ENCODE measurements at regions not wholly inside any gene's neighbourhood (a gene's known extent, or its start where the extent isn't known, plus 50 kb on each side); places are given as distances from the start of the nearest gene placed in this dataset.

- H3K27ac ChIP-seq = no peak overlapping the region
Measured at GRCh38 chr12:126706300-126706699, 1560.7 kb upstream of the TMEM132C start.

GRCh38 chr12:126708492-126708896 is 1558.5 kb upstream of the TMEM132C start:
- H3K27ac ChIP-seq = no peak overlapping the region
- H3K4me3 ChIP-seq = no peak overlapping the region

More at GRCh38 chr12:126706300-126706699, 1560.7 kb upstream of the TMEM132C start:
- H3K4me3 ChIP-seq = no peak overlapping the region

- H3K27ac ChIP-seq = no peak overlapping the region
- H3K4me3 ChIP-seq = no peak overlapping the region
Measured at GRCh38 chr12:126718365-126718764, 1548.6 kb upstream of the TMEM132C start.

- H3K27ac ChIP-seq = no peak overlapping the region
- no peak overlapping the region for H3K4me3 ChIP-seq
Measured at GRCh38 chr12:126719912-126720705, 1546.9 kb upstream of the TMEM132C start.

GRCh38 chr12:126726481-126727217 is 1540.3 kb upstream of the TMEM132C start:
- H3K4me3 ChIP-seq = no peak overlapping the region
- no peak overlapping the region for H3K27ac ChIP-seq

GRCh38 chr12:126727218-126728075 is 1539.5 kb upstream of the TMEM132C start:
- H3K4me3 ChIP-seq = no peak overlapping the region

GRCh38 chr12:126734296-126734695 is 1532.7 kb upstream of the TMEM132C start:
- Histone ChIP-seq H3K4me3 (no peak overlapping the region), H3K27ac (no peak overlapping the region)

More at GRCh38 chr12:126727218-126728075, 1539.5 kb upstream of the TMEM132C start:
- H3K27ac ChIP-seq = no peak overlapping the region

GRCh38 chr12:126734710-126735109 is 1532.3 kb upstream of the TMEM132C start:
- Histone ChIP-seq H3K4me3 (no peak overlapping the region), H3K27ac (no peak overlapping the region)

GRCh38 chr12:126741536-126742240 is 1525.3 kb upstream of the TMEM132C start:
- Histone ChIP-seq H3K4me3 (no peak overlapping the region), H3K27ac (no peak overlapping the region)

- no peak overlapping the region for H3K27ac ChIP-seq
- no peak overlapping the region for H3K4me3 ChIP-seq
Measured at GRCh38 chr12:126742241-126742641, 1524.7 kb upstream of the TMEM132C start.

- H3K27ac ChIP-seq = no peak overlapping the region
Measured at GRCh38 chr12:126747530-126748149, 1519.3 kb upstream of the TMEM132C start.

GRCh38 chr12:126752021-126752420 is 1514.9 kb upstream of the TMEM132C start:
- Histone ChIP-seq H3K4me3 (no peak overlapping the region), H3K27ac (no peak overlapping the region)

More at GRCh38 chr12:126747530-126748149, 1519.3 kb upstream of the TMEM132C start:
- H3K4me3 ChIP-seq = no peak overlapping the region

- H3K27ac ChIP-seq = no peak overlapping the region
- H3K4me3 ChIP-seq = no peak overlapping the region
Measured at GRCh38 chr12:126757326-126757725, 1509.6 kb upstream of the TMEM132C start.

GRCh38 chr12:126760092-126760491 is 1506.9 kb upstream of the TMEM132C start:
- no peak overlapping the region for H3K4me3 ChIP-seq
- no peak overlapping the region for H3K27ac ChIP-seq

GRCh38 chr12:126761420-126761819 is 1505.5 kb upstream of the TMEM132C start:
- H3K4me3 ChIP-seq = no peak overlapping the region
- no peak overlapping the region for H3K27ac ChIP-seq

GRCh38 chr12:126762150-126762549 is 1504.8 kb upstream of the TMEM132C start:
- no peak overlapping the region for H3K27ac ChIP-seq
- no peak overlapping the region for H3K4me3 ChIP-seq

- no peak overlapping the region for H3K27ac ChIP-seq
- no peak overlapping the region for H3K4me3 ChIP-seq
Measured at GRCh38 chr12:126763359-126763758, 1503.6 kb upstream of the TMEM132C start.

GRCh38 chr12:126767334-126767733 is 1499.6 kb upstream of the TMEM132C start:
- peak overlapping the region in 2 of 21 experiments; percentile 5 to 29 for H3K27ac ChIP-seq

GRCh38 chr12:126768517-126768916 is 1498.5 kb upstream of the TMEM132C start:
- Histone ChIP-seq H3K4me3 (no peak overlapping the region), H3K27ac (peak overlapping the region in 2 of 21 experiments; percentile 6 to 61)

More at GRCh38 chr12:126767334-126767733, 1499.6 kb upstream of the TMEM132C start:
- no peak overlapping the region for H3K4me3 ChIP-seq

All from skin epidermis (tissue), 12 donors.